GM10266 (cell line): ENCODE measurements at regions not wholly inside any gene's neighbourhood (a gene's known extent, or its start where the extent isn't known, plus 50 kb on each side); places are given as distances from the start of the nearest gene placed in this dataset.

ENCODE experiments used
- DNase-seq: peaks from one replicate; pipeline ENCODE4 v3.0.0; 2012; ENCODE audit errors: extremely low spot score
- CTCF ChIP-seq: IDR thresholded peaks from 2 replicates; pipeline ENCODE4 v1.5.1; 2012; ENCODE audit warnings: mild to moderate bottlenecking, low read depth; ENCODE audit not compliant: control insufficient read depth, insufficient read depth; ENCODE audit errors: missing control alignments

GRCh38 chr7:1322240-1323110 is 89.8 kb downstream of the UNCX start:
- DNase-seq: no peak
- TF ChIP-seq CTCF: no peak

- DNase-seq: no peak
- TF ChIP-seq CTCF: no peak
Observed at GRCh38 chr7:1323178-1324027, 90.7 kb downstream of the UNCX start.

- DNase-seq: no peak
- TF ChIP-seq CTCF: no peak
Observed at GRCh38 chr7:1324028-1324900, 91.6 kb downstream of the UNCX start.

GRCh38 chr7:1325246-1325645 is 92.6 kb downstream of the UNCX start:
- no peak for DNase-seq
- TF ChIP-seq CTCF: no peak

- no peak for TF ChIP-seq CTCF
- no peak for DNase-seq
Observed at GRCh38 chr7:1325646-1326510, 93.2 kb downstream of the UNCX start.

- TF ChIP-seq CTCF: no peak
- no peak for DNase-seq
Observed at GRCh38 chr7:1326511-1326785, 93.8 kb downstream of the UNCX start.
